CD14-positive monocyte (primary cell): ENCODE measurements at regions not wholly inside any gene's neighbourhood (a gene's known extent, or its start where the extent isn't known, plus 50 kb on each side); places are given as distances from the start of the nearest gene placed in this dataset.

Experiments used
- DNase-seq, 3 donors: peaks; one replicate each; pipeline ENCODE4 v3.0.0-alpha.2; 2011 to 2022
- H2AFZ ChIP-seq: 2 replicates; pipeline ENCODE4 v1.6.0; 2012; ENCODE audit warnings: mild to moderate bottlenecking, low read depth, low read length, inconsistent platforms; ENCODE audit not compliant: insufficient read depth, poor library complexity, severe bottlenecking
- H3K27ac ChIP-seq, 2 donors: 1 replicate in 1 of 2; 2 replicates in 1 of 2; pipeline ENCODE4 v1.5.1; 2012 to 2013; ENCODE audit warnings: low read length in 2 of 2, control low read depth in 1 of 2, inconsistent platforms in 1 of 2, low read depth in 1 of 2, mild to moderate bottlenecking in 1 of 2
- H3K27me3 ChIP-seq, 2 donors: one replicate each; pipeline versions ENCODE4 v1.6.0 to v1.6.1; 2011 to 2013; ENCODE audit warnings: low read length in 2 of 2; ENCODE audit not compliant: control insufficient read depth in 2 of 2, insufficient read depth in 2 of 2
- H3K36me3 ChIP-seq, 2 donors: replicated peaks in 1 of 2; 1 replicate in 1 of 2; 2 replicates in 1 of 2; pipeline versions ENCODE4 v1.5.1 to v1.6.1; 2012 to 2013; ENCODE audit warnings: low read length in 2 of 2, control low read depth in 1 of 2, inconsistent platforms in 1 of 2, mild to moderate bottlenecking in 1 of 2; ENCODE audit not compliant: insufficient read depth in 2 of 2, control insufficient read depth in 1 of 2
- H3K4me1 ChIP-seq, 2 donors: 1 replicate in 1 of 2; 2 replicates in 1 of 2; pipeline versions ENCODE4 v1.5.1 to v1.6.1; 2012 to 2013; ENCODE audit warnings: low read length in 2 of 2, control low read depth in 1 of 2, inconsistent platforms in 1 of 2, mild to moderate bottlenecking in 1 of 2, moderate library complexity in 1 of 2; ENCODE audit not compliant: insufficient read depth in 2 of 2, control insufficient read depth in 1 of 2
- H3K4me2 ChIP-seq: replicated peaks from 2 replicates; pipeline ENCODE3; 2012; ENCODE audit warnings: low read length, moderate library complexity, mild to moderate bottlenecking; ENCODE audit not compliant: poor library complexity, severe bottlenecking; ENCODE audit errors: extremely low read depth
- H3K4me3 ChIP-seq, 3 experiments: fragments of 200-600 bp in 1 of 3; sonication (generic) in 1 of 3; replicated peaks in 1 of 3; 1 replicate in 2 of 3; 2 replicates in 1 of 3; pipeline ENCODE4 v1.5.1; 2011 to 2013; ENCODE audit warnings: low read length in 3 of 3, mild to moderate bottlenecking in 3 of 3, control low read depth in 2 of 3, low read depth in 2 of 3, inconsistent platforms in 1 of 3, moderate library complexity in 1 of 3
- H3K79me2 ChIP-seq: 2 replicates; pipeline ENCODE4 v1.6.0; 2012; ENCODE audit warnings: mild to moderate bottlenecking, control low read depth, inconsistent platforms, low read length, moderate library complexity; ENCODE audit not compliant: insufficient read depth
- H3K9ac ChIP-seq: 2 replicates; pipeline ENCODE4 v1.6.0; 2017; ENCODE audit warnings: low read length, mild to moderate bottlenecking; ENCODE audit not compliant: insufficient read depth, poor library complexity, severe bottlenecking
- H3K9me3 ChIP-seq, 2 donors: replicated peaks in 1 of 2; 1 replicate in 1 of 2; 2 replicates in 1 of 2; pipeline versions ENCODE4 v1.5.1 to v1.6.1; 2012 to 2013; ENCODE audit warnings: low read length in 2 of 2, control low read depth in 1 of 2; ENCODE audit not compliant: control insufficient read depth in 1 of 2, insufficient read depth in 1 of 2
- H4K20me1 ChIP-seq: 2 replicates; pipeline ENCODE4 v1.6.0; 2012; ENCODE audit warnings: mild to moderate bottlenecking, low read length, control low read depth, moderate library complexity; ENCODE audit not compliant: insufficient read depth
- H3K27ac Mint-ChIP-seq, 7 donors: one replicate each; pipeline ENCODE4 v1.8.0; 2020; ENCODE audit warnings: mild to moderate bottlenecking in 7 of 7, mixed read lengths in 7 of 7, moderate library complexity in 6 of 7, inconsistent platforms in 2 of 7
- H3K27me3 Mint-ChIP-seq, 3 donors: one replicate each; pipeline ENCODE4 v1.8.0; 2021 to 2022; ENCODE audit warnings: low read depth in 3 of 3, mild to moderate bottlenecking in 3 of 3, mixed read lengths in 3 of 3, moderate library complexity in 3 of 3, inconsistent platforms in 1 of 3
- H3K36me3 Mint-ChIP-seq, 2 donors: one replicate each; pipeline ENCODE4 v1.8.0; 2020; ENCODE audit warnings: mixed read lengths in 2 of 2, inconsistent platforms in 1 of 2, mild to moderate bottlenecking in 1 of 2
- H3K4me1 Mint-ChIP-seq: one replicate; pipeline ENCODE4 v1.8.0; 2020; ENCODE audit warnings: mild to moderate bottlenecking, mixed read lengths
- H3K4me3 Mint-ChIP-seq, 2 donors: one replicate each; pipeline ENCODE4 v1.8.0; 2020; ENCODE audit warnings: mild to moderate bottlenecking in 2 of 2, mixed read lengths in 2 of 2, moderate library complexity in 1 of 2
- H3K9me3 Mint-ChIP-seq, 7 donors: one replicate each; pipeline ENCODE4 v1.8.0; 2020 to 2022; ENCODE audit warnings: mixed read lengths in 7 of 7, mild to moderate bottlenecking in 6 of 7, moderate library complexity in 6 of 7, inconsistent platforms in 2 of 7
- CTCF ChIP-seq: fragments of 200-600 bp; IDR thresholded peaks from one replicate; pipeline ENCODE4 v1.8.0; 2022; ENCODE audit warnings: antibody characterized with exemption, mild to moderate bottlenecking
- WGBS: methylation state at CpG from one replicate; pipeline ENCODE4 v1.1.5; 2013; ENCODE audit warnings: missing lambda C conversion rate; ENCODE audit not compliant: insufficient coverage; 5-methylcytosine and 5-hydroxymethylcytosine counted together
- intact Hi-C, 2 donors: fragments of 100-400 bp; cut with micrococcal nuclease; formaldehyde crosslinking; loops; one replicate each; pipeline versions ENCODE4 v1.15.0 to v1.15.1; 2023

DNA sequence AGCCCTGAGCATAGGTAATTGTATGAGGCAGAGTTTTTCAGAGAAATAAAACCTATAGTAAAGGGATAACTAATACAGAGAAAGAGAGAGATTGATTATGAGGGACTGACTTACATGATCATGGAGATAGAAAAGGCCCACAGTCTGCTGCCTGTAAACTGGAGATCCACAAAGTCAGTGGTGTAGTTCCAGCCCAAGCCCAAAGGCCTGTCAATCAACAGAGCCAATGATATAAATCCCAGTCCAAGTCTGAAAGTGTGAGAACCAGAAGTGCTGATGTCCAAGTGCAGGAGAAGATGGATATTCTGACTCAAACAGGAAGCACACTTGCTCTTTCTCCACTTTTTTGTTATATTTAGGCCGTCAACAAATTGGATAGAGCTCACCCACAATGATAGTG lies 340.1 kb upstream of the RGS18 start:
- Mint-ChIP-seq H3K4me3 (no peak overlapping the region), H3K9me3 (peaks cover 0 to 7% (median 4%) of the 10 kb centered on the region in 7 donors), H3K4me1 (no peaks in the 10 kb centered on the region), H3K27ac (no peak overlapping the region), H3K27me3 (peaks cover 0 to 1% (median 0%) of the 10 kb centered on the region in 3 donors), H3K36me3 (no peaks in the 10 kb centered on the region)
- 100% methylated on average over 1 of the region's 1 CpG for WGBS
- Histone ChIP-seq H3K4me1 (no peaks in the 10 kb centered on the region), H2AFZ (no peak overlapping the region), H3K27me3 (no peaks in the 10 kb centered on the region), H3K9me3 (peaks cover 5 to 6% of the 10 kb centered on the region in 2 donors), H3K4me3 (no peak overlapping the region), H3K4me2 (no peak overlapping the region), H3K9ac (no peak overlapping the region), H4K20me1 (no peaks in the 10 kb centered on the region), H3K36me3 (no peaks in the 10 kb centered on the region), H3K79me2 (no peaks in the 10 kb centered on the region), H3K27ac (no peak overlapping the region)
- no peak for TF ChIP-seq CTCF
- intact Hi-C loops = no loop called here
- no peak for DNase-seq

DNA sequence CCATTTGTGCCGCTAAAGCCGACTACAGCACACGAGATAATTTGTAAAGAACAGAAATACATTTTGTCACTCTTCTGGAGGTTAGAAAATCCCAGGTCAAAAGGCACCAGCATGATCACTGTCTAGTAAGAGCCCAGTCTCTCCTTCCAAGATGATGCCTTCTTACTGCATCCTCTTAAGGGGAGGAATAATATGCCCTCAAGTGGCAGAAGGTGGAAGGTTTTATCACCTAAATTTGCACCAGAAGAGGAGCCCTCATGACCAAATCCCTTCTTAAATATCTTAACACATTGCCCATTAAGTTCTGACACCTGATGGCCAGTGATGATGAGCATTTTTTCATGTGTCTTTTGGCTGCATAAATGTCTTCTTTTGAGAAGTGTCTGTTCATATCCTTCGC lies 326.7 kb upstream of the RGS18 start:
- intact Hi-C loops = no loop called here
- H3K36me3 ChIP-seq = no peaks in the 10 kb centered on the region
- Mint-ChIP-seq H3K4me3 (no peak overlapping the region), H3K36me3 (no peaks in the 10 kb centered on the region), H3K27ac (no peak overlapping the region), H3K9me3 (peaks cover 0 to 2% (median 0%) of the 10 kb centered on the region in 7 donors), H3K27me3 (peaks cover 0 to 2% (median 0%) of the 10 kb centered on the region in 3 donors), H3K4me1 (no peaks in the 10 kb centered on the region)
- H4K20me1 ChIP-seq = no peaks in the 10 kb centered on the region
- H3K27ac ChIP-seq = no peak overlapping the region
- H3K9me3 ChIP-seq = peaks cover 0 to 2% of the 10 kb centered on the region in 2 donors
- H3K4me3 ChIP-seq = no peak overlapping the region
- no peaks in the 10 kb centered on the region for H3K79me2 ChIP-seq
- no peaks in the 10 kb centered on the region for H3K4me1 ChIP-seq
- H2AFZ ChIP-seq = no peak overlapping the region
- H3K27me3 ChIP-seq = no peaks in the 10 kb centered on the region
- no peak overlapping the region for H3K4me2 ChIP-seq
- no peak for TF ChIP-seq CTCF
- H3K9ac ChIP-seq = no peak overlapping the region
- no peak for DNase-seq
- WGBS = no CpG with 5 or more reads among the region's 4 CpGs
